ENCODE measurements at regions not wholly inside any gene's neighbourhood (a gene's known extent, or its start where the extent isn't known, plus 50 kb on each side); places are given as distances from the start of the nearest gene placed in this dataset.

DNA sequence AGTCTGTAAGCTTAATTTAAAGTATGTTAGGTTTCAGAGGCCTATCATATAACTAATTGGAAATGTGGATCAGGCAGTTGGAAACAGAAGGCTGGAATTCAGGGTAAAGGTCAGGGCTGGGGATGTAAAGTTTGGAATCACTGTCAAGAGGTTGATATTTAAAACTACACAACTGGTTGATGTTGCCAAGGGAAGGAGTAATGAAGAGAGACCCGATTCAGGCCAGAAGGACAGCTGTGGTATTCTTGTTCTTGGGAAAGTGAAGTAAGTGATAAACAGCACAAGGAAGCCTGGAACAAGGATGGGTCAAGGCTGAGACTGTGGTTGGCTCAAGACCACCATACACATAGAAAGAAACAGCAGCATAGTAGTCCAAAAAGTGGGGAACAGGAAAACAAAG, 654.2 kb downstream of the NTRK3 start:
- no peaks in the 10 kb centered on the region for H3K79me1 ChIP-seq (ENCODE audit: low read depth, low read length)
- DNase-seq (ENCODE audit: low read depth in 1 of 2, low spot score in 2 of 2) = no peak
- no peaks in the 10 kb centered on the region for H4K20me1 ChIP-seq (replicated peaks in 1 of 2; ENCODE audit: control insufficient read depth in 1 of 2, insufficient read depth in 2 of 2, low read length in 2 of 2)
- H3K4me2 ChIP-seq (ENCODE audit: insufficient read depth in 1 of 2, low read depth in 2 of 2, low read length in 2 of 2) = no peak overlapping the region
- no peak overlapping the region for H2AFZ ChIP-seq (ENCODE audit: low read length)
- no peak overlapping the region for H2BK120ac ChIP-seq (replicated peaks; ENCODE audit: low read depth, low read length)
- H3K23me2 ChIP-seq (ENCODE audit: low read depth, low read length) = no peaks in the 10 kb centered on the region
- no peaks in the 10 kb centered on the region for H3K9me3 ChIP-seq (ENCODE audit: insufficient read depth in 2 of 2, low read depth in 1 of 2, low read length in 1 of 2)
- no peaks in the 10 kb centered on the region for H3K4me1 ChIP-seq (replicated peaks in 1 of 4; ENCODE audit: control insufficient read depth in 3 of 4, insufficient read depth in 4 of 4, low read length in 3 of 4)
- no peak overlapping the region for H2BK5ac ChIP-seq (ENCODE audit: low read depth, low read length)
- no peak overlapping the region for H2BK12ac ChIP-seq (ENCODE audit: low read depth, low read length)
- H3K23ac ChIP-seq (ENCODE audit: insufficient read length) = no peak overlapping the region
- CTCF ChIA-PET (ENCODE audit: partially characterized antibody) = interaction anchor here (0.6 to 3.4 kb wide), 2 partner anchors 12 to 652 kb away, joined by 3 to 22 read pairs; no protein-coding TSS in a partner anchor
- no peak overlapping the region for H3K56ac ChIP-seq (replicated peaks; ENCODE audit: insufficient read length, low read depth, low read length)
- no peak overlapping the region for H4K5ac ChIP-seq (ENCODE audit: insufficient read length, low read depth, low read length)
- H3K4me3 ChIP-seq (ENCODE audit: extremely low read depth in 1 of 4, insufficient read depth in 2 of 4, low read depth in 3 of 4, low read length in 4 of 4) = no peak overlapping the region
- 92% methylated on average over 1 of the region's 1 CpG; no CpG with 5 or more reads in 1 of the 2 experiments for WGBS, 2 experiments (ENCODE audit: extremely low coverage in 1 of 2, insufficient coverage in 1 of 2, insufficient read length in 1 of 2, insufficient replicate concordance in 2 of 2, low coverage in 1 of 2, low lambda C conversion rate in 2 of 2, missing lambda C conversion rate in 1 of 2)
- H3K27ac ChIP-seq (ENCODE audit: low read depth, low read length) = no peak overlapping the region
- H2BK20ac ChIP-seq (ENCODE audit: low read length) = no peak overlapping the region
- no peak overlapping the region for H3K4ac ChIP-seq (replicated peaks; ENCODE audit: insufficient read length, low read depth, low read length)
- H3K27me3 ChIP-seq (replicated peaks in 1 of 4; ENCODE audit: control insufficient read depth in 3 of 4, extremely low read depth in 1 of 4, insufficient read depth in 3 of 4, low read length in 3 of 4) = no peaks in the 10 kb centered on the region
- H2AK5ac ChIP-seq (ENCODE audit: low read depth, low read length) = no peak overlapping the region
- POLR2A ChIA-PET (ENCODE audit: partially characterized antibody) = no interaction called here
- FAIRE-seq = no peak
- H3K18ac ChIP-seq (ENCODE audit: extremely low read depth, low read length) = no peak overlapping the region
- H3K14ac ChIP-seq (ENCODE audit: insufficient read length) = no peak overlapping the region
- no peak overlapping the region for H4K91ac ChIP-seq (replicated peaks; ENCODE audit: insufficient read length, low read length)
- H3K9ac ChIP-seq (replicated peaks in 1 of 4; ENCODE audit: extremely low read depth in 1 of 4, low read depth in 3 of 4, low read length in 3 of 4) = no peak overlapping the region
- no peak overlapping the region for H2BK15ac ChIP-seq (ENCODE audit: low read length)
- no peak overlapping the region for H4K8ac ChIP-seq (ENCODE audit: extremely low read depth, insufficient read depth, low read length)
- H3K36me3 ChIP-seq (ENCODE audit: control insufficient read depth in 2 of 4, insufficient read depth in 4 of 4, low read length in 3 of 4) = no peaks in the 10 kb centered on the region
- no peaks in the 10 kb centered on the region for H3K79me2 ChIP-seq (ENCODE audit: control insufficient read depth in 1 of 2, insufficient read depth in 2 of 2, low read length in 2 of 2)
- TF ChIP-seq, protein P1, sequence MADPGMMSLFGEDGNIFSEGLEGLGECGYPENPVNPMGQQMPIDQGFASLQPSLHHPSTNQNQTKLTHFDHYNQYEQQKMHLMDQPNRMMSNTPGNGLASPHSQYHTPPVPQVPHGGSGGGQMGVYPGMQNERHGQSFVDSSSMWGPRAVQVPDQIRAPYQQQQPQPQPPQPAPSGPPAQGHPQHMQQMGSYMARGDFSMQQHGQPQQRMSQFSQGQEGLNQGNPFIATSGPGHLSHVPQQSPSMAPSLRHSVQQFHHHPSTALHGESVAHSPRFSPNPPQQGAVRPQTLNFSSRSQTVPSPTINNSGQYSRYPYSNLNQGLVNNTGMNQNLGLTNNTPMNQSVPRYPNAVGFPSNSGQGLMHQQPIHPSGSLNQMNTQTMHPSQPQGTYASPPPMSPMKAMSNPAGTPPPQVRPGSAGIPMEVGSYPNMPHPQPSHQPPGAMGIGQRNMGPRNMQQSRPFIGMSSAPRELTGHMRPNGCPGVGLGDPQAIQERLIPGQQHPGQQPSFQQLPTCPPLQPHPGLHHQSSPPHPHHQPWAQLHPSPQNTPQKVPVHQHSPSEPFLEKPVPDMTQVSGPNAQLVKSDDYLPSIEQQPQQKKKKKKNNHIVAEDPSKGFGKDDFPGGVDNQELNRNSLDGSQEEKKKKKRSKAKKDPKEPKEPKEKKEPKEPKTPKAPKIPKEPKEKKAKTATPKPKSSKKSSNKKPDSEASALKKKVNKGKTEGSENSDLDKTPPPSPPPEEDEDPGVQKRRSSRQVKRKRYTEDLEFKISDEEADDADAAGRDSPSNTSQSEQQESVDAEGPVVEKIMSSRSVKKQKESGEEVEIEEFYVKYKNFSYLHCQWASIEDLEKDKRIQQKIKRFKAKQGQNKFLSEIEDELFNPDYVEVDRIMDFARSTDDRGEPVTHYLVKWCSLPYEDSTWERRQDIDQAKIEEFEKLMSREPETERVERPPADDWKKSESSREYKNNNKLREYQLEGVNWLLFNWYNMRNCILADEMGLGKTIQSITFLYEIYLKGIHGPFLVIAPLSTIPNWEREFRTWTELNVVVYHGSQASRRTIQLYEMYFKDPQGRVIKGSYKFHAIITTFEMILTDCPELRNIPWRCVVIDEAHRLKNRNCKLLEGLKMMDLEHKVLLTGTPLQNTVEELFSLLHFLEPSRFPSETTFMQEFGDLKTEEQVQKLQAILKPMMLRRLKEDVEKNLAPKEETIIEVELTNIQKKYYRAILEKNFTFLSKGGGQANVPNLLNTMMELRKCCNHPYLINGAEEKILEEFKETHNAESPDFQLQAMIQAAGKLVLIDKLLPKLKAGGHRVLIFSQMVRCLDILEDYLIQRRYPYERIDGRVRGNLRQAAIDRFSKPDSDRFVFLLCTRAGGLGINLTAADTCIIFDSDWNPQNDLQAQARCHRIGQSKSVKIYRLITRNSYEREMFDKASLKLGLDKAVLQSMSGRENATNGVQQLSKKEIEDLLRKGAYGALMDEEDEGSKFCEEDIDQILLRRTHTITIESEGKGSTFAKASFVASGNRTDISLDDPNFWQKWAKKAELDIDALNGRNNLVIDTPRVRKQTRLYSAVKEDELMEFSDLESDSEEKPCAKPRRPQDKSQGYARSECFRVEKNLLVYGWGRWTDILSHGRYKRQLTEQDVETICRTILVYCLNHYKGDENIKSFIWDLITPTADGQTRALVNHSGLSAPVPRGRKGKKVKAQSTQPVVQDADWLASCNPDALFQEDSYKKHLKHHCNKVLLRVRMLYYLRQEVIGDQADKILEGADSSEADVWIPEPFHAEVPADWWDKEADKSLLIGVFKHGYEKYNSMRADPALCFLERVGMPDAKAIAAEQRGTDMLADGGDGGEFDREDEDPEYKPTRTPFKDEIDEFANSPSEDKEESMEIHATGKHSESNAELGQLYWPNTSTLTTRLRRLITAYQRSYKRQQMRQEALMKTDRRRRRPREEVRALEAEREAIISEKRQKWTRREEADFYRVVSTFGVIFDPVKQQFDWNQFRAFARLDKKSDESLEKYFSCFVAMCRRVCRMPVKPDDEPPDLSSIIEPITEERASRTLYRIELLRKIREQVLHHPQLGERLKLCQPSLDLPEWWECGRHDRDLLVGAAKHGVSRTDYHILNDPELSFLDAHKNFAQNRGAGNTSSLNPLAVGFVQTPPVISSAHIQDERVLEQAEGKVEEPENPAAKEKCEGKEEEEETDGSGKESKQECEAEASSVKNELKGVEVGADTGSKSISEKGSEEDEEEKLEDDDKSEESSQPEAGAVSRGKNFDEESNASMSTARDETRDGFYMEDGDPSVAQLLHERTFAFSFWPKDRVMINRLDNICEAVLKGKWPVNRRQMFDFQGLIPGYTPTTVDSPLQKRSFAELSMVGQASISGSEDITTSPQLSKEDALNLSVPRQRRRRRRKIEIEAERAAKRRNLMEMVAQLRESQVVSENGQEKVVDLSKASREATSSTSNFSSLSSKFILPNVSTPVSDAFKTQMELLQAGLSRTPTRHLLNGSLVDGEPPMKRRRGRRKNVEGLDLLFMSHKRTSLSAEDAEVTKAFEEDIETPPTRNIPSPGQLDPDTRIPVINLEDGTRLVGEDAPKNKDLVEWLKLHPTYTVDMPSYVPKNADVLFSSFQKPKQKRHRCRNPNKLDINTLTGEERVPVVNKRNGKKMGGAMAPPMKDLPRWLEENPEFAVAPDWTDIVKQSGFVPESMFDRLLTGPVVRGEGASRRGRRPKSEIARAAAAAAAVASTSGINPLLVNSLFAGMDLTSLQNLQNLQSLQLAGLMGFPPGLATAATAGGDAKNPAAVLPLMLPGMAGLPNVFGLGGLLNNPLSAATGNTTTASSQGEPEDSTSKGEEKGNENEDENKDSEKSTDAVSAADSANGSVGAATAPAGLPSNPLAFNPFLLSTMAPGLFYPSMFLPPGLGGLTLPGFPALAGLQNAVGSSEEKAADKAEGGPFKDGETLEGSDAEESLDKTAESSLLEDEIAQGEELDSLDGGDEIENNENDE (IDR thresholded peaks at IDR 0.05; ENCODE audit: insufficient replicate concordance, low read length) = no peak
